WERI-Rb-1 (cell line): ENCODE measurements at regions not wholly inside any gene's neighbourhood (a gene's known extent, or its start where the extent isn't known, plus 50 kb on each side); places are given as distances from the start of the nearest gene placed in this dataset.

Experiments
- DNase-seq: peaks from one replicate; pipeline ENCODE4 v3.0.0-alpha.2; 2020
- H3K27ac ChIP-seq: fragments of 250-450 bp; sonication (Bioruptor Pico); 2 replicates; pipeline ENCODE4 v1.5.1; 2020; ENCODE audit warnings: mild to moderate bottlenecking, moderate library complexity
- H3K27me3 ChIP-seq: fragments of 250-450 bp; sonication (Bioruptor Pico); 2 replicates; pipeline ENCODE4 v1.5.1; 2021; ENCODE audit warnings: mild to moderate bottlenecking, low read depth, moderate library complexity; ENCODE audit not compliant: insufficient read depth, severe bottlenecking
- H3K36me3 ChIP-seq: fragments of 250-450 bp; sonication (Bioruptor Pico); 2 replicates; pipeline ENCODE4 v1.5.1; 2020; ENCODE audit warnings: mild to moderate bottlenecking, moderate library complexity
- H3K4me3 ChIP-seq: 2 replicates; pipeline ENCODE4 v1.5.1; 2011; ENCODE audit warnings: low read depth, mild to moderate bottlenecking, control low read depth, low read length
- H3K9me3 ChIP-seq: fragments of 250-450 bp; sonication (Bioruptor Pico); 2 replicates; pipeline ENCODE4 v1.5.1; 2021; ENCODE audit warnings: mild to moderate bottlenecking, moderate library complexity; ENCODE audit not compliant: severe bottlenecking
- TF ChIP-seq, protein P1 (sequence below): IDR thresholded peaks from 2 replicates; pipeline ENCODE4 v1.5.1; 2011; ENCODE audit warnings: low read depth, mild to moderate bottlenecking, control low read depth, inconsistent platforms, low read length

DNA sequence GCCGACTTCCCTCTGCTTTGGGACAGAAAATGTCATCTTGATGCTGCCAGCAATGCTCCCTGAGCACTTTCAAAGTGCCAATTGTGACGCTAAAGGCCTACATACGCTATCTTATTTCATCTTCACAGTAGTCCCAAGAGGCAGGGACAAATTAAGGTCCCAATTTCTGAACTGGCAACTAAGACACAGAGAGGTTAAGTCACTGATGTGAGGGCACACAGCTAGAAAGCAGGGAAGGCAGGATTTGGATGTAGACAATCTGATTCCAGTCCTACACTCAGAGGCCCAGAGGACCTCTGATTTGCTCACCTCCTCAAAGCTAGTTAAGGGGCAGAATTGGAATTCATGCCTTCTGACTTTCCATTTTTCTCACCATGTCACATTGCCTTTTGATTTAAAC is 249.2 kb upstream of the CLINT1 start:
- H3K9me3 ChIP-seq, result no peaks in the 10 kb centered on the region
- TF ChIP-seq, protein P1, sequence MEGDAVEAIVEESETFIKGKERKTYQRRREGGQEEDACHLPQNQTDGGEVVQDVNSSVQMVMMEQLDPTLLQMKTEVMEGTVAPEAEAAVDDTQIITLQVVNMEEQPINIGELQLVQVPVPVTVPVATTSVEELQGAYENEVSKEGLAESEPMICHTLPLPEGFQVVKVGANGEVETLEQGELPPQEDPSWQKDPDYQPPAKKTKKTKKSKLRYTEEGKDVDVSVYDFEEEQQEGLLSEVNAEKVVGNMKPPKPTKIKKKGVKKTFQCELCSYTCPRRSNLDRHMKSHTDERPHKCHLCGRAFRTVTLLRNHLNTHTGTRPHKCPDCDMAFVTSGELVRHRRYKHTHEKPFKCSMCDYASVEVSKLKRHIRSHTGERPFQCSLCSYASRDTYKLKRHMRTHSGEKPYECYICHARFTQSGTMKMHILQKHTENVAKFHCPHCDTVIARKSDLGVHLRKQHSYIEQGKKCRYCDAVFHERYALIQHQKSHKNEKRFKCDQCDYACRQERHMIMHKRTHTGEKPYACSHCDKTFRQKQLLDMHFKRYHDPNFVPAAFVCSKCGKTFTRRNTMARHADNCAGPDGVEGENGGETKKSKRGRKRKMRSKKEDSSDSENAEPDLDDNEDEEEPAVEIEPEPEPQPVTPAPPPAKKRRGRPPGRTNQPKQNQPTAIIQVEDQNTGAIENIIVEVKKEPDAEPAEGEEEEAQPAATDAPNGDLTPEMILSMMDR, result no peak

DNA sequence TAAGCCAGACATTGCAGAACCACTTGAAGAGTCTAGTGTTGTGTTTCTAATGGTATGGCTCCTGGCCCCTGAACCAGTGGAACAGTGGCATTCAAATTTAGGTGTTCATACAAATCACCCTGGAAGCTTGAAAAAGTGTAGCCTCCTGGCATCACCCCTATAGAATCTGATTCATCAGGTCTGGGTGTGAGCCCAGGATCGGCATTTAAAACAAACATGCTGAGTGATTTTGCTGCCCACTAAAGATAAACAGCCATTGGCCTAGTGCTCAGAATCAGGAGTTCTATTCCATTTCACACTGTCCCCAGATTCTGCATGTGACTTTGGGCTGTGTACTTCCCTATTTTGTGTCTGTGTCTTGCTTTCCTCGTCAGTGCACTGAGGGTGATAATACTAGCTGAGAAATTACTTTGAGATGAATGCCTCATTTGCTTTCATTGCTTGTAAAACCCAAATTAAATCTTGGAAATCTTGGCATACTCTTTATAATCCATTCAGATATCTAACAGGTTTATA is 241.5 kb upstream of the CLINT1 start:
- no peak for DNase-seq
- peaks cover 2% of the 10 kb centered on the region for H3K9me3 ChIP-seq
- H3K27me3 ChIP-seq, result no peaks in the 10 kb centered on the region
- TF ChIP-seq, protein P1, result no peak
- no peaks in the 10 kb centered on the region for H3K36me3 ChIP-seq
- H3K27ac ChIP-seq, result no peak overlapping the region
- no peak overlapping the region for H3K4me3 ChIP-seq

More for the DNA sequence above, 249.2 kb upstream of the CLINT1 start:
- H3K27ac ChIP-seq, result no peak overlapping the region
- no peaks in the 10 kb centered on the region for H3K27me3 ChIP-seq
- H3K4me3 ChIP-seq, result no peak overlapping the region
- no peak for DNase-seq
- H3K36me3 ChIP-seq, result no peaks in the 10 kb centered on the region

DNA sequence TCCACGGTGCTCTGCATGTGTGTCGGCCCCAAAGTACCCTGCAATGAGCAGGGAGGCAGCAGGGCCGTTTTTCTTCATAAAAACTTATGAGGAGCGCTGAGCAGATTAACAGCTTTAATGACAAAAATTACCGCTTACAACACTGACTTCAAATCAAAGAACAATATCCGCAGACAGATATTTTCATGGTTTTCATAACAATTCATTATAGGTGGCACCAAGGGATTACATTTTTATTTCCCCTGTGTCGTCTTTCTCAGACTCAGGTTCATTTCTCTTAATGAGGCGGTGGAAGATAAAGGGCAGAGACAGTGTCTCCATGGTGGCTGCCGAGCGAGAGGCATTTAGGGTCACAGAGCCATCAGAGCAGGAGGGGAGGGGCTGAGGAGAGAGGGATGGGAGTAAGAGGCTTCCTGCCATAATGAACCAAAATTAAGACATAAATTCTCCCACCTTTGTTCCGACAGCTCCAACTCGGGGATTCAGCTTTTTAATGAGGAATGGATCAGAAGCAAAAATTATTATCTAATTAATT is 240.7 kb upstream of the CLINT1 start:
- Histone ChIP-seq H3K4me3 (no peak overlapping the region), H3K27ac (no peak overlapping the region), H3K27me3 (no peaks in the 10 kb centered on the region), H3K9me3 (peaks cover 2% of the 10 kb centered on the region), H3K36me3 (no peaks in the 10 kb centered on the region)
- DNase-seq, result peak; percentile 11
- TF ChIP-seq, protein P1, result no peak

DNA sequence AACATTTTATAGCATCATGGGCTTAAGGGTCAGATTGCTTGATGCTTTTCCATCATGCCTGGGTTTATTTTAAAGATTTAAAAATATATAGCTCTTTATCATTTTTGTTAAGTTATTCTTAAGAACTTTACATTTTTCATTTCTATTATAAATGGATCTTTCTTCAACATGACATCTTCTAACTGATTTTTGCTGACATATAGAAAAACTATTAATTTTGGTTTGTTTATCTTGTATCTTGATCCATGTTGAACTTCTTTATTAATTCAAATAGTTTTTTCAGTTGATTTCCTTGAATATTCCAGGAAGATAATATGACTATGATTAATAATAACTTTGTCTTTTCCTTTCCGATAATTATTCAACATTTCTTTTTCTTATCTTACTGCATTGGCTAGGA is 237.9 kb upstream of the CLINT1 start:
- Histone ChIP-seq H3K4me3 (no peak overlapping the region), H3K9me3 (peaks cover 2% of the 10 kb centered on the region), H3K36me3 (no peaks in the 10 kb centered on the region), H3K27me3 (no peaks in the 10 kb centered on the region), H3K27ac (no peak overlapping the region)
- TF ChIP-seq, protein P1, result no peak
- DNase-seq, result no peak

DNA sequence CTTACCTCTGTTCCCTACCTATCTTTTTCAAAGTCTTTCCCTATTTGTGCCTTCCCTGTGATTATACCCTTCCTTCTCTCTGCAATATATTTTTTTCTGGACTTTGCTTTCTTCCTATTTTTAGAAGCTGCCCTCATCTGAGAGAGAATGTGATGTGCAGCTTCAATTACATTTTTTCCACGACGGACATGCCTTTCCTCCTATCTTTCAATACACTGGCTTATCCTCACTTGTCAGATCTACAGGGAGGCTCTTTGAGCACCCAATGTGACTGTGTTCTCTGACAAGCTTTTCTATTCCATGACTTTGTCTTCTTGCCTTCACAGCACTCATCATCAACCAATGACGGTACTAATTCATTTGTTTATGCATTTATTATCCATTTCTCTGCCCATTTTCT is 227.9 kb upstream of the CLINT1 start:
- H3K9me3 ChIP-seq, result peaks cover 2% of the 10 kb centered on the region
- no peak overlapping the region for H3K4me3 ChIP-seq
- no peaks in the 10 kb centered on the region for H3K36me3 ChIP-seq
- TF ChIP-seq, protein P1, result no peak
- no peak for DNase-seq
- H3K27ac ChIP-seq, result no peak overlapping the region
- no peaks in the 10 kb centered on the region for H3K27me3 ChIP-seq

DNA sequence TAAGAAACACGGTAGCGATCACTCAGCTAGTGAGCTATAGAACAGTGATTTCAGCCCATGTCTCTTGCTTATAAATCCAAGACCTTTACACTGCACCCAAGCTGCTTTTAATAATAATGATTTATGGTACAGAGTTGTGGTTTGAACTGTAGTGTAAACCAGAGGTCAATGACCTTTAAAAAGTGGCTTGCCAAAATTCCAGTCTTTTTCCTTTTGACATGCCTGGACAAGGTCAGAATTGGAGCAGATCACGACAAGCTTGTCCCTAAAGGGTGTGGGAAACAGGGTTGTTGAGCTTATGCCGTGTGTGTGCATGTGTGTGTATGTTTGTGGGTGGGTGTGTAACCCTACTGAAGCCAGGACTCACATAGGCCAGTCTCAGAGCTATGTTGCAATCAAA is 225.3 kb upstream of the CLINT1 start:
- peaks cover 2% of the 10 kb centered on the region for H3K9me3 ChIP-seq
- H3K4me3 ChIP-seq, result no peak overlapping the region
- TF ChIP-seq, protein P1, result no peak
- DNase-seq, result no peak
- no peak overlapping the region for H3K27ac ChIP-seq
- H3K36me3 ChIP-seq, result no peaks in the 10 kb centered on the region
- no peaks in the 10 kb centered on the region for H3K27me3 ChIP-seq
